ENCODE measurements at regions not wholly inside any gene's neighbourhood (a gene's known extent, or its start where the extent isn't known, plus 50 kb on each side); places are given as distances from the start of the nearest gene placed in this dataset.
"Not testable (repeated sequence)": the region's sequence is repeated elsewhere in the genome, so short reads cannot be mapped to it uniquely, and the experiment has no call there.

GRCh38 chr17:77801545-77802332 lies 156.8 kb upstream of the TNRC6C start:
- no peaks in the 10 kb centered on the region; the same call in 1 of the 2 replicates for H3K9me3 ChIP-seq (ENCODE audit: control insufficient read depth, insufficient read depth, low read length)
- DNase-seq (ENCODE audit: low read depth, low spot score) = no peak
- no peak overlapping the region for H3K27ac ChIP-seq (ENCODE audit: low read depth, low read length)
- no peak overlapping the region for H3K4me3 ChIP-seq (ENCODE audit: low read depth, low read length)
- CTCF ChIA-PET = no interaction called here
- POLR2A ChIA-PET = no interaction called here
- H3K27me3 ChIP-seq (ENCODE audit: control insufficient read depth, insufficient read depth, low read length) = peaks cover 42% of the 10 kb centered on the region
- TF ChIP-seq CTCF (IDR thresholded peaks at IDR 0.05; ENCODE audit: low read depth, low read length) = no peak

DNA sequence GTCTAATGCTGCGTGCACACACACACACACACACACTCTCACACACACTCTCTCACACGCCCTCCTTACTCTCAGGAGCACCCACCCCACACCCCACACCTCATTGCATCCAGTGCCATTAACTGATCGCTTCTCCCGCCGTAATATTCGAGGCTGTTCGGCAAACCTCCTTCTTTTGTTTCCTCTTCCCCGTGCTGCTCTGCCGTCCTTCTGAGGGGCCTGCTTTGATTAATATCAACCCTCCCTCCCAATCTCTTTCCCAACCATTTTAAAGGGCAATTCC lies 156.2 kb upstream of the TNRC6C start:
- H3K27ac ChIP-seq (ENCODE audit: low read depth, low read length) = no peak overlapping the region
- no peak overlapping the region for H3K4me3 ChIP-seq (ENCODE audit: low read depth, low read length)
- H3K9me3 ChIP-seq (ENCODE audit: control insufficient read depth, insufficient read depth, low read length) = no peaks in the 10 kb centered on the region; the same call in 1 of the 2 replicates
- H3K27me3 ChIP-seq (ENCODE audit: control insufficient read depth, insufficient read depth, low read length) = peaks cover 43% of the 10 kb centered on the region
- TF ChIP-seq CTCF (IDR thresholded peaks at IDR 0.05; ENCODE audit: low read depth, low read length) = no peak
- ChIA-PET CTCF (no interaction called here), POLR2A (no interaction called here)
- DNase-seq (ENCODE audit: low read depth, low spot score) = no peak

DNA sequence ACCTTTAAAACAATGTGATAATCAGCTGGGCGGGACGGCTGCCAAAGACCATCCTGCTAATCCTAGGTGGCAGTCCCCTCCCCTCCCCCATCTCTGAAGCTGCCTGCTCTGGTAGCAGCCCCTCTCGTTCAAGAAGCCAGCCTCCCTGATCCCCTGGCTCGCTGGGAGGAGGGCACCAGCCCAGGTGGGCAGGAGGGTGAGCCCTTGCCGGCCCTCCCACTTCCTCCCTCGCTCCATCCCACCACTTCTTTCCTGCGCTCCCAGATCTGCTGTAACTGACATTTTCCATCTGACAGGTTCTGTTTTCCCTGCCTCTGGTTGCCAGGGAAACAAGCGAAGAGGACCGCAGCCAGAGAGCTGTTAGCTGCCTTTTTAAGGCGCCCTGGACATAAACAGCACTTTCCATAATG lies 155.7 kb upstream of the TNRC6C start:
- Histone ChIP-seq H3K4me3 (ENCODE audit: low read depth, low read length) (no peak overlapping the region), H3K27me3 (ENCODE audit: control insufficient read depth, insufficient read depth, low read length) (peaks cover 40% of the 10 kb centered on the region), H3K27ac (ENCODE audit: low read depth, low read length) (no peak overlapping the region), H3K9me3 (ENCODE audit: control insufficient read depth, insufficient read depth, low read length) (no peaks in the 10 kb centered on the region; the same call in 1 of the 2 replicates)
- ChIA-PET POLR2A (interaction anchor here (0.6 kb wide), 1 partner anchor 692 kb away, joined by 6 read pairs; no protein-coding TSS in a partner anchor), CTCF (no interaction called here)
- no peak for TF ChIP-seq CTCF (IDR thresholded peaks at IDR 0.05; ENCODE audit: low read depth, low read length)
- DNase-seq (ENCODE audit: low read depth, low spot score) = no peak

DNA sequence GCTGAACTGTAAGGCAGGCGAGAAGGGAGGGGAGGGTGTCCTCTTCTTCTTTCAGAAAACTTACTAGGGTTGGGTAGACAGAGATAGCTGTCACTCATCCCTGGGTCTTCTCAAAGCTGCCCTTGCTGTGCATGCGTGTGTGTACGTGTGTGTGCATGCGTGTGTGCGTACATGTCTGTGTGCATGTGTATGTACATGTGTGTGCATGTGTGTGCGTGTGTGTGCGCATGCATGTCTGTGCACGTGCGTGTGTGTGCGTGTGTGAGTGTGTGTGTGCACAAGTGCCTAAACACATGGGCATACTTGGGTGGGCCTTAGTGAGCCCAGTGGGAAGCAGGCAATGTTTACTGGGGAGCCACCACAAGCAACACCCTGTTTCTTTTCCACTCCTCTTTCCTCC lies 154.8 kb upstream of the TNRC6C start:
- Histone ChIP-seq H3K9me3 (ENCODE audit: control insufficient read depth, insufficient read depth, low read length) (no peaks in the 10 kb centered on the region), H3K27me3 (ENCODE audit: control insufficient read depth, insufficient read depth, low read length) (peaks cover 36% of the 10 kb centered on the region), H3K4me3 (ENCODE audit: low read depth, low read length) (no peak overlapping the region), H3K27ac (ENCODE audit: low read depth, low read length) (no peak overlapping the region)
- CTCF ChIA-PET = no interaction called here
- DNase-seq (ENCODE audit: low read depth, low spot score) = no peak
- TF ChIP-seq CTCF (IDR thresholded peaks at IDR 0.05; ENCODE audit: low read depth, low read length) = no peak
- POLR2A ChIA-PET = no interaction called here

DNA sequence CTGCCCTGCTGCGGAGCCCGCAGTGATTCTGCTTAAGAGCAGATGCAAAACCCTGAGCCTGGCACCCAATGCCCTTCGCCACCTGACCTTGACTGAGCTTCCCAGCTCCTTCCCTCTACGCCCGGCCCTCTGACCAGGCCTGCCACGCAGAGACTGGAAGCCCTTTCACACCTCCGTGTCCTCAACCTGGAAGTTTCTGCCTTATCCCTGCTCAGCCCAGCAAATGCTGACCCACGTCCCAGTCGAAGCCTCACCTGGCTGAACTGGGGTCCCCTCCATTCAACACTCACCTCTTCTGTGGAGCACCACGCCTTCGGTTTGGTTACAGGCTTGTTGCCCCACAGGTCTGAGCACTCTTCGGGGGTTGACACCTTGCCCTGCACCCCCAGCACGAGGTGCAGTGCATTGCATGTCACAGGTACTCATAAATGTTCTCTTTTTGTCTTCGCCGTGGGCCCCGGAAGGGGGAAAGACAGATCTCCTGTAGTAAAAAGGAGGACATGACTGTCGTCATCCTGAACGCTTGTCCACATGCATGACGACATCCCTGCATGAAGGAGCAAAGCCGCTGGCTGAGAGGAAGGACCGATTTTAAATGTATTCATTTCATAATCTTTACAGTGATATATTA lies 153.6 kb upstream of the TNRC6C start:
- Histone ChIP-seq H3K4me3 (ENCODE audit: low read depth, low read length) (no peak overlapping the region), H3K9me3 (ENCODE audit: control insufficient read depth, insufficient read depth, low read length) (no peaks in the 10 kb centered on the region), H3K27ac (ENCODE audit: low read depth, low read length) (no peak overlapping the region), H3K27me3 (ENCODE audit: control insufficient read depth, insufficient read depth, low read length) (peaks cover 36% of the 10 kb centered on the region)
- no peak for TF ChIP-seq CTCF (IDR thresholded peaks at IDR 0.05; ENCODE audit: low read depth, low read length)
- ChIA-PET POLR2A (no interaction called here), CTCF (no interaction called here)
- DNase-seq (ENCODE audit: low read depth, low spot score) = no peak

- H3K27ac ChIP-seq (ENCODE audit: low read depth, low read length); H3K9me3 ChIP-seq (ENCODE audit: control insufficient read depth, insufficient read depth, low read length); H3K4me3 ChIP-seq (ENCODE audit: low read depth, low read length); CTCF ChIA-PET; POLR2A ChIA-PET; DNase-seq (ENCODE audit: low read depth, low spot score): not testable (repeated sequence)
- H3K27me3 ChIP-seq (ENCODE audit: control insufficient read depth, insufficient read depth, low read length) = peaks cover 36% of the 10 kb centered on the region
These were observed 152.5 kb upstream of the TNRC6C start for GRCh38 chr17:77805970-77806369.
